HAP-1 (cell line): ENCODE measurements at regions not wholly inside any gene's neighbourhood (a gene's known extent, or its start where the extent isn't known, plus 50 kb on each side); places are given as distances from the start of the nearest gene placed in this dataset.

Experiments
- DNase-seq, 2 experiments: peaks; one replicate each; pipeline ENCODE4 v3.0.0-alpha.2; 2016 to 2020; ENCODE audit warnings: low spot score in 2 of 2
- H3K27me3 ChIP-seq: fragments of 250-450 bp; sonication (Bioruptor Pico); 2 replicates; pipeline ENCODE4 v1.5.1; 2020; ENCODE audit warnings: low read depth, mild to moderate bottlenecking, moderate library complexity
- H3K36me3 ChIP-seq: fragments of 250-450 bp; sonication (Bioruptor Pico); replicated peaks from 2 replicates; pipeline ENCODE4 v1.5.1; 2020; ENCODE audit warnings: mild to moderate bottlenecking
- H3K4me1 ChIP-seq: fragments of 250-450 bp; sonication (Bioruptor Pico); 2 replicates; pipeline ENCODE4 v1.5.1; 2020; ENCODE audit warnings: mild to moderate bottlenecking
- H3K4me3 ChIP-seq: fragments of 250-450 bp; sonication (Bioruptor Pico); 2 replicates; pipeline ENCODE4 v1.5.1; 2020; ENCODE audit warnings: mild to moderate bottlenecking, moderate library complexity
- H3K9me3 ChIP-seq: fragments of 250-450 bp; sonication (Bioruptor Pico); 2 replicates; pipeline ENCODE4 v1.5.1; 2020; ENCODE audit warnings: mild to moderate bottlenecking, moderate library complexity
- in situ Hi-C: fragments of 300-500 bp; cut with MboI; formaldehyde crosslinking; loops from 3 replicates; pipeline ENCODE4 v1.14.3; 2020; ENCODE audit warnings: low sequenced_read_pairs, inconsistent platforms, mixed read lengths

DNA sequence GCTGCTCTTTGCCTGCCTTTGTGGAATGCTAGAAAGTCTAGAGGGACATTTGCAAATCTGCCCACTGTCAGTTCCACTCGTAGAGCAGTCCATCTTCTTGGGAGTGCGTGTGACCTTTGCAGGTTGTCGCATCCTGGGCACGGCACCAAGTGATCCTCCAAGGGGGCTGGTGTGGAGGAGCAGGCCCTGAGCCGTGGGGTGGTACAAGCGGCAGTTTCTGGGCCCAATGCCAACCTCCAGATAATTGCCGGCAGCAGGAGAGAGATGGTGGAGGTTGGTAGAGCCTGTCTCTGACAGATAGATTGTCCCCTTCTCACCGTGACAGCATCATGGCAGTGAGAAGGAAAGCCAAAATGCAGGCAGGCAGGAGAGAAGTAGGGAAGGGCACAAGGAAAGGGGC, 150.7 kb upstream of the SLC14A2 start:
- no peaks in the 10 kb centered on the region for H3K36me3 ChIP-seq
- in situ Hi-C loops = no loop called here
- no peaks in the 10 kb centered on the region for H3K27me3 ChIP-seq
- no peak overlapping the region for H3K4me3 ChIP-seq
- no peaks in the 10 kb centered on the region for H3K9me3 ChIP-seq
- no peaks in the 10 kb centered on the region for H3K4me1 ChIP-seq
- no peak for DNase-seq

DNA sequence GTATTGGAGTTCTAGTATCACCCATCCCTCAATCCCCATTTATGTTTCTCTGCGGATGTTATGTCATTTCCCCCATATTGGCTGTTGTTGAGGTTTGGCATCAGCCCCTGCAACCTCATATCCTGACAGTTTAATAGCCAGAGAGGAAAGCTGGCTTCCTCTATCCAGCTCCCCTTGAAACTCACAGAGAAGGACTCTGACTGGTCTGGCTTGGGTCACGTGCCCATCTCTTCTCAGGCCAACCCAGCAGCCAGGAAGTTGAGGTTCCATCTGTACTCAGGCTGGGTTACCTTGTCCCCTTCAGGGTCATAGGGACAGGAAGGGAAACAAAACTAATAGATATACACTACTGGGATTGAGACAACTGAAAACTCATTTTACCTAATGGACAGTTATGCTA, 148.0 kb upstream of the SLC14A2 start:
- no peak overlapping the region for H3K4me3 ChIP-seq
- no peaks in the 10 kb centered on the region for H3K4me1 ChIP-seq
- in situ Hi-C loops = no loop called here
- no peaks in the 10 kb centered on the region for H3K9me3 ChIP-seq
- H3K27me3 ChIP-seq = no peaks in the 10 kb centered on the region
- no peak for DNase-seq
- no peaks in the 10 kb centered on the region for H3K36me3 ChIP-seq

DNA sequence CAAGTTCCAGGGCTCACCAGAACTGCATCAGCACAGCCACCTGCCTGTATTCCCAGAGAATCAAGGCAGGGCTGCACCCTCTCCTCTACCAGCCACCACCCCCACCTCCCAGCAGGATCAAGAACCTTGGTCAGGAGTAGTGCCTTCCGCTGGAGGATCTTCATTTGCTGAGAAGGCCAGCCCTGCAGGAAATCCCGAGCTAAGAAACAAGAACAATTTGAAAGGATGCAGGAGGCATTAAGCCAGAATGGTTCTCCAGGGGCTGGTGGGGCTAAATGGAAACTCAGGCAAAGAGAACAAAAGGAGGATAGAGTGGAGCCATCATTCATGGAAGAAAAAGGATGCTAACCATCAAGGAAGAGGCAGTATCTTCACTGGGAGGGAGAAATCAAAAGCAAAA, 147.3 kb upstream of the SLC14A2 start:
- in situ Hi-C loops = no loop called here
- DNase-seq = no peak
- Histone ChIP-seq H3K27me3 (no peaks in the 10 kb centered on the region), H3K4me1 (no peaks in the 10 kb centered on the region), H3K9me3 (no peaks in the 10 kb centered on the region), H3K36me3 (no peaks in the 10 kb centered on the region), H3K4me3 (no peak overlapping the region)

DNA sequence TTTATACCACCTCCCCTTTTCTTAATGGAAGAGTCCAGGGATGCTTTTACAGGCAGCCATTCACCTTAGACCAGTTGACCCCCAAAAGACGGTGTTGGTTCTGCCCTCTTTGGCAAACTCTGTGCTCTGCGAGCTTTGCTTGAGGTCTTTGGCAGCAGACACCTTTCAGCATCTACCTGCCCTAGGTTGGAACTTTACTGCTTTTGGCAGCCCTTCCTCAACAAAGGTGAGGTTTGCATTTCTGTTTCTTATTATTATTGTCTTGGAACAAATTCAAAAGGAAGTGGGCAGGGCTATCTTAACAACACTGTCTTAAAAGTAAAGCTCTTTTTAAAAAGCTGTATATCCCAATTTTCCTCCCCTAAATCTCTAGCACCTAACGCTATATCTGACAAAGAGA, 136.4 kb upstream of the SLC14A2 start:
- no peaks in the 10 kb centered on the region for H3K9me3 ChIP-seq
- in situ Hi-C loops = no loop called here
- H3K4me3 ChIP-seq = no peak overlapping the region
- no peaks in the 10 kb centered on the region for H3K27me3 ChIP-seq
- no peak for DNase-seq
- no peaks in the 10 kb centered on the region for H3K4me1 ChIP-seq
- no peaks in the 10 kb centered on the region for H3K36me3 ChIP-seq

DNA sequence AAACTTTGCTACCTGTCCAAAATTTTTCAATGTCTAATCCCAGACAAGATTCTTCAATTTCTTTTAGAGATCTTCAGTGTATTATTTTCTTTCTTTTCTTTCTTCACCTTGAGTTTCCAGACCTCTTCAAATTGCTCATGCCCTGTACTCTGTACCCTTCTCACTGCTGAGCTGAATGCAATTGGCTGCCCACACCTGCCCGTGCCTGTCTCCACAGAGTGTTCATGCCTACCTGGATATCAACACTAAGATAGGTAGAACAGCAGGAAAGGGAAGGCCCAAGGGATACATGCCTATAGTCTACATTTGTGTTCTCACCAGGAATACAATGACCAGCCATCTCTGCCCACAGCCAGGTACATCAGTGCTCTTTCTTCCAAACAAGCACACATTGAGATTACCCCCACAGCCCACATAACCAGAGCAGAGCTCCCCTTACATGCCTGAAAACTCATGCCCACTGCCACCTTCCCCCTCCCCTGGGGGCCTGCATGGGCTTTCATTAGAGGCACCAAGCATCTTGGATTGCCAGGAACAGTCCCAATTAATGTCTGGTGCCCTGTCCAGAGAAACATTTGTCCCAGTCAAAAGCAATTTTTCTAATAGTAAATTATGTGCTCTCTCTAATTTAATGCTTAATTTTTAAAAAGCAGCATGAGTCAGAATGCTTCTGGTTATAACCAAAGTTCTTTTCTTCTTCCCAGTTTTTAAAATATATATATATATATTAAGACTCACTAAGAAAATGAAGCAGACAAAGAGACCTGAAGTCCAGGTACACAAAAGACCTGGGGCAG, 134.9 kb upstream of the SLC14A2 start:
- Histone ChIP-seq H3K36me3 (no peaks in the 10 kb centered on the region), H3K27me3 (no peaks in the 10 kb centered on the region), H3K4me1 (no peaks in the 10 kb centered on the region), H3K4me3 (no peak overlapping the region), H3K9me3 (no peaks in the 10 kb centered on the region)
- in situ Hi-C loops = no loop called here
- no peak for DNase-seq

DNA sequence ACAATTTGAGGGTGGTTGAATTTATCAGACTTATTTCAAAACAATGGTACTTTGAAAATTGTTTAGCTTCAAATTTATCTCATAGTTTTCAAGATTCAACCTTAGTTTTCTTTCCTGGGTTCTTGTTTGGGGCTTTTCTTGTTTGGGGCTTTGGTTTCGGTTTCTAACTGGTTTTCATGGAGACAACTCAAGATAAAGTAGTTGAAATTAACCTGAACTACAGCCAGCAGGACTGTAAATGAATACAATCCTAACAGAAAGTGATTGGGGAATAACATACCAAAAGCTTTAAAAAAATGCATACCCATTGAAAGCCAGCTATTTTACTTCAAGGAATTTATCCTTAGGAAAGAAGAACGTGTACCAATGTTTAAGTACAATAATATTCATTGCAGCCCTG, 133.5 kb upstream of the SLC14A2 start:
- in situ Hi-C loops = no loop called here
- H3K4me1 ChIP-seq = no peaks in the 10 kb centered on the region
- H3K9me3 ChIP-seq = no peaks in the 10 kb centered on the region
- DNase-seq = no peak
- H3K27me3 ChIP-seq = no peaks in the 10 kb centered on the region
- no peak overlapping the region for H3K4me3 ChIP-seq
- H3K36me3 ChIP-seq = no peaks in the 10 kb centered on the region

DNA sequence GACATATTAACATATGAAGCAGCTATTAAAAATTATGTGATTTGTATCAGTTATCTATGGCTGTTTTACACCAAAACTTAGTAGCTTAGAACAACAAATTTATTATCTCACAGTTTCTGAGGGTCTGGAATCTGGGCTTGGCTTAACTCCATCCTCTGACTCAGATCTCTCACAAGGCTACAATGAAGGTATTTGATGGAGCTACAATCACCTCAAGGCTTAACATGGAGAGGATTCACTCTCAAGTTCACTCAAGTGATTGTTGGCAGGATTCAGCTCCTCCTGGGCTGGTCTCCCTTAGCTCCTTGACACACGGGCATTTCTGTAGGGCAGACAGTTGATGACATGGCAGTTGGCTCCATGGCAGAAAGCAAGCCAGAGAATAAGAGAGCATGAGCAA, 133.0 kb upstream of the SLC14A2 start:
- no peaks in the 10 kb centered on the region for H3K36me3 ChIP-seq
- no peak overlapping the region for H3K4me3 ChIP-seq
- no peaks in the 10 kb centered on the region for H3K27me3 ChIP-seq
- in situ Hi-C loops = no loop called here
- H3K9me3 ChIP-seq = no peaks in the 10 kb centered on the region
- H3K4me1 ChIP-seq = no peaks in the 10 kb centered on the region
- no peak for DNase-seq

DNA sequence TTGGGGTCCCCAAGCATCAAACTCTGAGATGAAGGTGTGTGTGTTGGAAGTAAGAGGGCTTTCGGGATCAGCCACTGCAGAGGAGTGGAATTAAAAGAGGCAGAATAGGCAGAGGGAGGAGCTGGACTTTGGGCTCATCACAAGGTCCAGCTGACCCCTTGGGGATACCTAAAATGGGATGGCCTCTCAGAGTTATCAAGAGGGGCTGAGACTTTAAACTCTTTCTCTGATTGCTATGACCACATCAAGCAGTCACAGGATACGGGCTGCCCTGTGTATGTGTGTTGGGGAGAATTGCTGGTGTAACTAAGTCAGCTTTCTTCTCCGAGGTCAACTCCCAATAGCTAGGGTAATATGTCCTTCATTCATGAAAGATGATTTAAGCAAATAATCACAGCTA, 127.7 kb upstream of the SLC14A2 start:
- Histone ChIP-seq H3K4me1 (no peaks in the 10 kb centered on the region), H3K4me3 (no peak overlapping the region), H3K36me3 (no peaks in the 10 kb centered on the region), H3K9me3 (no peaks in the 10 kb centered on the region), H3K27me3 (no peaks in the 10 kb centered on the region)
- in situ Hi-C loops = no loop called here
- no peak for DNase-seq

DNA sequence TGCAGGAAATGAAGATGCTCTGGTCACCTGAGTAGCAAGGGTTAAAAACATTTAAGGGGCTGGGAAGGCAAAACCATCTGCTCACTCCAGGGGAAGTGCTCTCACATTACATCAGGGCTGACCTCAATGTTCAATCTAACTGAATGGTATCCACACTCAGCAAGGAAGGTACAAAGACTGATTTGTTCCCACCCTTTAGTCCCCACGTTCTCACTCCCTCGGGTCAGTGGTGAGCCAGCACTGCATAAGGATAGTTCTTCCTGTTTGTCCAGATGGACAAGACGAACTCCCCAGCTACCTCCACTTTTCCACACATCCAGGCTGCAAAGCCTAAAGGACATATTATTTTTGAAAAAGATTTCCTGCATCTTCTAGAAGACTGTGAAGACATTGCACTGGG, 126.6 kb upstream of the SLC14A2 start:
- H3K36me3 ChIP-seq = no peaks in the 10 kb centered on the region

DNA sequence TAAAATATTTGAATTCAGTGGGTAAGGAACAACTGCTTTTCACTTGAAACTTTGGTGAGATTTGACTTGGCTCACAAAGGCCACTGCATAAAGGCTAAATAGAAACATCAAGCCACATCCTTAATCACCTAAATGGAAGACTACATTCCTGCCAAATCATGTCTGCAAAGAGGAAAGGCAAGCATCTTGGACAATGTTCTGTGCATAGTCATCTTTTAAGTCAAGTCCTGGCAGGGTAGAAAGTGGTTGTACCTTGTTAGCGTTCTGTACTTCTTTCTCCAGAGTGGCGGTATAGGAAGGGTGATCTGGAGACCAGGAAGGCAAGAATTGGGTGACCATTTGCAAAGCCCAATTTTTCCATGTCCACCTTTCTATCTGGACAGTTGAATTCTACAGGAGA, 121.4 kb upstream of the SLC14A2 start:
- in situ Hi-C loops = no loop called here
- DNase-seq = no peak
- H3K4me1 ChIP-seq = no peaks in the 10 kb centered on the region
- H3K36me3 ChIP-seq = no peaks in the 10 kb centered on the region
- H3K9me3 ChIP-seq = no peaks in the 10 kb centered on the region
- no peak overlapping the region for H3K4me3 ChIP-seq
- H3K27me3 ChIP-seq = no peaks in the 10 kb centered on the region

More for the DNA sequence above, 126.6 kb upstream of the SLC14A2 start:
- DNase-seq = no peak
- Histone ChIP-seq H3K4me3 (no peak overlapping the region), H3K27me3 (no peaks in the 10 kb centered on the region), H3K4me1 (no peaks in the 10 kb centered on the region), H3K9me3 (no peaks in the 10 kb centered on the region)
- in situ Hi-C loops = no loop called here

DNA sequence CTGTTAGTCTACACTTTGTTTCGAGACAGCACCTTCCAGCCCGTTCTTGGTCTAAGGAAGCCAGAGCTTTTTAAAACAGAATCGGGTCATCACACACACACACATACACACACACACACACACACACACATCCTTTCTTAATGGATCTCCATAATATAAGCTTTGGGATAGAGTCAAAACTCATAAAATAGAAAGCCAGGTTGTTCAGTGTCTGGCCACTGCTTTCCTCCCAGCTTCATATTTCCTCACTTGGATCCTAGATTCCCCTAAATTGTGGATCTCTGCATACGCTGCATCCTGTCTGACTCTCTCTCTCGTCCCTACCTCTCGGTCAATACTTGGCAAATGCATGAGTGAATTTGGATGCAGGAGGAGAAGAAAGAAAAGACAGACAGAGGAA, 120.5 kb upstream of the SLC14A2 start:
- no peak for DNase-seq
- Histone ChIP-seq H3K4me3 (no peak overlapping the region), H3K4me1 (no peaks in the 10 kb centered on the region), H3K27me3 (no peaks in the 10 kb centered on the region), H3K9me3 (no peaks in the 10 kb centered on the region), H3K36me3 (no peaks in the 10 kb centered on the region)
- in situ Hi-C loops = no loop called here

DNA sequence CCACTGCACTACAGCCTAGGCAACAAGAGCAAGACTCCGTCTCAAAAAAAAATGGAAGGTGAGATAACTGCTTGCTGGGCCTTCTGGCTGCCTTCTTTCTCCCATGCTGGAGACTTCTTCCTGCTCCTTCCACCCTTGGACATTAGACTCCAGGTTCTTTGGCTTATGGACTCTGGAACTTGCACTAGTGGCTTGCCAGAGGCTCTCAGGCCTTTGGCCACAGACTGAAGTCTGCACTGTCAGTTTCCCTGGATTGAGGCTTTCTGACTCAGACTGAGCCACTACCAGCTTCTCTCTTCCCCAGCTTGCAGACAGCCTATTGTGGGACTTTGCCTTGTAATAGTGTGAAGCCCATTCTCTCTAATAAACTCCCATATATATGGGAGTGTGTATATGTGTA, 118.5 kb upstream of the SLC14A2 start:
- Histone ChIP-seq H3K4me1 (no peaks in the 10 kb centered on the region), H3K9me3 (no peaks in the 10 kb centered on the region), H3K4me3 (no peak overlapping the region), H3K36me3 (no peaks in the 10 kb centered on the region), H3K27me3 (no peaks in the 10 kb centered on the region)
- no peak for DNase-seq
- in situ Hi-C loops = no loop called here

DNA sequence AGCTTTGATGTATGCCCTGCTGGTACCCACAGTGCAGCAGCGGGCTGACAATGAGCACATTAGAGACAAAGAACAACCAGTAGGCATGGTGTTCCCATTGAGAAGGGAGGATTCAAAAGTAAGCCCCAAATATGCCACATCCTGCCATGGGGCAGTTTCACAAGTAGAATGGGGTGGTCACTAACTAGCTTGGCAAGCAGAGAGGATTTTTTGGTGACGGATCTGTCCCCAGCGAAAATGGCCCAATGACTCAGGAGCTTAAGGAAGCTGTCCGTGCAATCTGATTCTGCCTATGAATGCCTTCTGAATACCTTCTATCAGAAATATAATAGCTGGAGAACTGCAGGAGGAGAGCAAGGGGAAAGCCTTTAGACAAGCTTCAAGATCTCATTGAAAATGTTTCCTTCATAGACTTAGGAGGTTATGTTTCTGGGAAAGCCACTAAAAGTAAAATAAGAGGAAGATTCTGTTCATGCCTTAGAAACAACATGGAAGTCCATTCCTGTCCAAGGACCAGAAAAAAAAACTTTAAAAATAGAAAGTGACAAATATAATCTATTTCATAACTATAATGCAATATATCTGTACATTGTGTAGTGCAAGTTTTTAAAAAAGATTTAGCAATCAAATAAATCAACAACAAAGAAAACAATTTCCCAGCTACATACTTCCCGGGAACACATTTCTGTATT, 117.5 kb upstream of the SLC14A2 start:
- no peaks in the 10 kb centered on the region for H3K4me1 ChIP-seq
- no peak for DNase-seq
- no peaks in the 10 kb centered on the region for H3K27me3 ChIP-seq
- in situ Hi-C loops = no loop called here
- no peaks in the 10 kb centered on the region for H3K36me3 ChIP-seq
- no peaks in the 10 kb centered on the region for H3K9me3 ChIP-seq
- H3K4me3 ChIP-seq = no peak overlapping the region

DNA sequence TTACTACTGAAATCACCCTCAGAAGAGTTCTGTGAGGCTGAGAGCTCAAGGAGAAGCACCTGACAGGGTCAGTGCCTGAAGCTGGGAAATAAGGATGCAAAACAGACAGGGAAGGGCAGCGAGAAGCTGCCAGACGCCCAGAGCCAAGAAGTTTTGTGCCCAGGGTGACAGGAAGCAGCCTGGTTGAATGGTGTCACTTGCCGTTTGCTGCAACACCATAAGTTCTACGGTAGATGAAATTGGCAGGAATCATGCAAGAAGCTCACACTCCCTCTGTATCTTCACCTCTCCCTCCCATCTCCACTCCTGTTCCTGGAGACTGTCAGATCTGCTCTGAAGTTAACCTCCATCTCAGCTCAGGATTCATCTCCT, 117.0 kb upstream of the SLC14A2 start:
- in situ Hi-C loops = no loop called here
- no peaks in the 10 kb centered on the region for H3K9me3 ChIP-seq
- no peak for DNase-seq
- H3K4me1 ChIP-seq = no peaks in the 10 kb centered on the region
- no peak overlapping the region for H3K4me3 ChIP-seq
- H3K27me3 ChIP-seq = no peaks in the 10 kb centered on the region
- no peaks in the 10 kb centered on the region for H3K36me3 ChIP-seq

DNA sequence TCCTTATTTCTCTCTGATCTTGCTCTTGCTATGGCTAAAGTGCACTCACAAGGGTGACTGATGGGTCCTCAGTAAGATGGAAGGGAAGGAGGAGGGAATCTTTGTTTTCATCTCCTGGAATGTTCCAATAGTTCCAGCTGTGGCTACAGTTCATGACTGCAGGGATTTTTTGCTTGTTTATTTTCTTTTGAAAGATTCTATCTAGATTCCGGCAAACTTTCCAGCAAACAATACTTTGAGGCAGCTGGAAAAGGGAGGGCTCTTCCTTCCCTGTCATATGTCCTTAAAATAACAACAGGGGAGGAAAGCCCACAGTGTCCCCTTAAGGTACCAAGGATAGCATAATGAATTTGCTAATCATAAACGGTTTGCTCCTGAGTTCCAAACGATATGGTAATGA, 111.3 kb upstream of the SLC14A2 start:
- no peaks in the 10 kb centered on the region for H3K9me3 ChIP-seq
- DNase-seq = no peak
- no peaks in the 10 kb centered on the region for H3K27me3 ChIP-seq
- no peak overlapping the region for H3K4me3 ChIP-seq
- no peaks in the 10 kb centered on the region for H3K4me1 ChIP-seq
- in situ Hi-C loops = no loop called here
- no peaks in the 10 kb centered on the region for H3K36me3 ChIP-seq
